IPS-20b (cell line): ENCODE measurements at regions not wholly inside any gene's neighbourhood (a gene's known extent, or its start where the extent isn't known, plus 50 kb on each side); places are given as distances from the start of the nearest gene placed in this dataset.
"Not testable (repeated sequence)": the region's sequence is repeated elsewhere in the genome, so short reads cannot be mapped to it uniquely, and the experiment has no call there.

ENCODE experiments used
- H3K27ac ChIP-seq: one replicate; pipeline ENCODE4 v1.5.1; 2013; ENCODE audit warnings: low read length
- H3K27me3 ChIP-seq: 2 replicates; pipeline ENCODE4 v1.6.1; 2013; ENCODE audit warnings: mild to moderate bottlenecking, low read length, inconsistent platforms; ENCODE audit not compliant: insufficient read depth
- H3K36me3 ChIP-seq: 2 replicates; pipeline ENCODE4 v1.6.1; 2013; ENCODE audit warnings: low read depth, mild to moderate bottlenecking, inconsistent platforms, low read length, moderate library complexity; ENCODE audit not compliant: insufficient read depth
- H3K4me1 ChIP-seq: 2 replicates; pipeline ENCODE4 v1.6.1; 2013; ENCODE audit warnings: mild to moderate bottlenecking, control low read depth, inconsistent platforms, low read length, moderate library complexity; ENCODE audit not compliant: insufficient read depth
- H3K4me3 ChIP-seq: 2 replicates; pipeline ENCODE4 v1.5.1; 2013; ENCODE audit warnings: mild to moderate bottlenecking, low read length, inconsistent platforms
- H3K9ac ChIP-seq: 2 replicates; pipeline ENCODE4 v1.6.1; 2013; ENCODE audit warnings: low read depth, mild to moderate bottlenecking, inconsistent platforms, low read length, moderate library complexity
- H3K9me3 ChIP-seq: 2 replicates; pipeline ENCODE4 v1.6.1; 2013; ENCODE audit warnings: mild to moderate bottlenecking, low read depth, low read length, inconsistent platforms; ENCODE audit not compliant: insufficient read depth

- Histone ChIP-seq H3K4me3 (no peak overlapping the region), H3K9ac (no peak overlapping the region), H3K4me1 (peaks cover 14% of the 10 kb centered on the region; the same call in 1 of the 2 replicates), H3K27ac (no peak overlapping the region), H3K36me3 (no peaks in the 10 kb centered on the region), H3K27me3 (no peaks in the 10 kb centered on the region), H3K9me3 (peaks cover 10% of the 10 kb centered on the region; the same call in 1 of the 2 replicates)
Measured at GRCh38 chr3:102691507-102691906, 256.7 kb downstream of the ZPLD1 start.

GRCh38 chr3:102699104-102699818 lies 264.4 kb downstream of the ZPLD1 start:
- Histone ChIP-seq H3K36me3 (no peaks in the 10 kb centered on the region), H3K9ac (no peak overlapping the region)

DNA sequence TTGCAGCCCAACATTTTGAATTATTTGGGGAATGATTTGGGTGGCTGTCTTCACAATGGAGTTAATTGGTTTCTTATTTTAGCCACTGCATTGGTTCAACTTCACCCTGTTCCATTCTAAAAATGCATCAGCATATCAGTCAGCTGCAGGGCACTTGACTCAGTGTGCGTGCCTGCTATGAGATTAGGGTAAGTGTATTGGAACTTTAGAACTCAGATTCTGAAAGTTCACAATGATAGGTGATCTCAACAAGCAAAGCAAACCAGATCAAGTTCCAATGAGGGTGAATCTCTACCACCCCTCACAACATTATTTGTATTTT lies 265.0 kb downstream of the ZPLD1 start:
- Histone ChIP-seq H3K9ac (no peak overlapping the region), H3K27ac (no peak overlapping the region), H3K27me3 (no peaks in the 10 kb centered on the region), H3K9me3 (no peaks in the 10 kb centered on the region; the same call in 1 of the 2 replicates), H3K4me3 (no peak overlapping the region), H3K36me3 (no peaks in the 10 kb centered on the region), H3K4me1 (no peaks in the 10 kb centered on the region)

More at GRCh38 chr3:102699104-102699818, 264.4 kb downstream of the ZPLD1 start:
- H3K27ac ChIP-seq: no peak overlapping the region
- no peak overlapping the region for H3K4me3 ChIP-seq
- no peaks in the 10 kb centered on the region for H3K27me3 ChIP-seq
- no peaks in the 10 kb centered on the region; the same call in 1 of the 2 replicates for H3K9me3 ChIP-seq
- no peaks in the 10 kb centered on the region for H3K4me1 ChIP-seq

DNA sequence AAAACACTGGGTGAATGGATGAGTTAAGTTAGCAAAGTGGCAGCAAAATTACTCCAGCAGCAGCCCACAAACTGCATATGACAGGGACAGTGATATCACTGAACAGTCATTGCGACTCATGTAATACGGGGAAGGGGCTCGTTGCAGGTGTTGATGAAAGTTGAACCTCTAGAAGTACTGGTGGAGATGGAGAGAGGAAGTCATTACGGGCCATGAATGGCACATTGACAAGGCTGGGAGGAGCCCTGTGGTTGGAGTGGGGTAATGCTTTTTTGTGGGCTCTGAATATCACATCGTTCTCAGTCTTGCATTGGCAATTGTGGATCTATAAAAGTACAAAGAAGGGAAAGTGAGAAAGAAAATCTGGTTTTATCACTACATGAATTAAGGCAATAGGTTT lies 278.1 kb downstream of the ZPLD1 start:
- H3K36me3 ChIP-seq: no peaks in the 10 kb centered on the region
- no peak overlapping the region for H3K4me3 ChIP-seq
- H3K27me3 ChIP-seq: no peaks in the 10 kb centered on the region
- no peaks in the 10 kb centered on the region for H3K9me3 ChIP-seq
- H3K4me1 ChIP-seq: no peaks in the 10 kb centered on the region
- H3K9ac ChIP-seq: no peak overlapping the region
- H3K27ac ChIP-seq: no peak overlapping the region

- no peaks in the 10 kb centered on the region for H3K36me3 ChIP-seq
- no peak overlapping the region for H3K9ac ChIP-seq
- no peak overlapping the region for H3K4me3 ChIP-seq
- no peaks in the 10 kb centered on the region for H3K9me3 ChIP-seq
- no peaks in the 10 kb centered on the region for H3K4me1 ChIP-seq
- no peak overlapping the region for H3K27ac ChIP-seq
- no peaks in the 10 kb centered on the region for H3K27me3 ChIP-seq
Measured at GRCh38 chr3:102714567-102714966, 279.8 kb downstream of the ZPLD1 start.

GRCh38 chr3:102715030-102715697 lies 280.3 kb downstream of the ZPLD1 start:
- Histone ChIP-seq H3K36me3 (no peaks in the 10 kb centered on the region), H3K27ac (no peak overlapping the region), H3K27me3 (no peaks in the 10 kb centered on the region), H3K4me1 (no peaks in the 10 kb centered on the region), H3K4me3 (no peak overlapping the region), H3K9ac (no peak overlapping the region), H3K9me3 (no peaks in the 10 kb centered on the region)

- H3K4me1 ChIP-seq: no peaks in the 10 kb centered on the region
- H3K27ac ChIP-seq: no peak overlapping the region
- H3K4me3 ChIP-seq: no peak overlapping the region
- no peaks in the 10 kb centered on the region for H3K27me3 ChIP-seq
- H3K9me3 ChIP-seq: no peaks in the 10 kb centered on the region
- H3K9ac ChIP-seq: no peak overlapping the region
- H3K36me3 ChIP-seq: no peaks in the 10 kb centered on the region
Measured at GRCh38 chr3:102718651-102719050, 283.8 kb downstream of the ZPLD1 start.

GRCh38 chr3:102722317-102722716 lies 287.5 kb downstream of the ZPLD1 start:
- no peak overlapping the region for H3K27ac ChIP-seq
- H3K27me3 ChIP-seq: no peaks in the 10 kb centered on the region
- H3K4me3 ChIP-seq: no peak overlapping the region
- no peaks in the 10 kb centered on the region for H3K4me1 ChIP-seq
- H3K9me3 ChIP-seq: no peaks in the 10 kb centered on the region
- no peak overlapping the region for H3K9ac ChIP-seq
- no peaks in the 10 kb centered on the region for H3K36me3 ChIP-seq

GRCh38 chr3:102727340-102727739 lies 292.5 kb downstream of the ZPLD1 start:
- Histone ChIP-seq H3K4me1 (no peaks in the 10 kb centered on the region), H3K27ac (no peak overlapping the region), H3K27me3 (no peaks in the 10 kb centered on the region)

GRCh38 chr3:102732581-102732980 lies 297.8 kb downstream of the ZPLD1 start:
- not testable (repeated sequence) for H3K9me3 ChIP-seq, H3K36me3 ChIP-seq, H3K9ac ChIP-seq, H3K27me3 ChIP-seq, H3K4me3 ChIP-seq, H3K27ac ChIP-seq
- H3K4me1 ChIP-seq: peaks cover 13% of the 10 kb centered on the region; the same call in 1 of the 2 replicates

More at GRCh38 chr3:102727340-102727739, 292.5 kb downstream of the ZPLD1 start:
- Histone ChIP-seq H3K36me3 (no peaks in the 10 kb centered on the region), H3K4me3 (no peak overlapping the region), H3K9ac (no peak overlapping the region), H3K9me3 (no peaks in the 10 kb centered on the region)

DNA sequence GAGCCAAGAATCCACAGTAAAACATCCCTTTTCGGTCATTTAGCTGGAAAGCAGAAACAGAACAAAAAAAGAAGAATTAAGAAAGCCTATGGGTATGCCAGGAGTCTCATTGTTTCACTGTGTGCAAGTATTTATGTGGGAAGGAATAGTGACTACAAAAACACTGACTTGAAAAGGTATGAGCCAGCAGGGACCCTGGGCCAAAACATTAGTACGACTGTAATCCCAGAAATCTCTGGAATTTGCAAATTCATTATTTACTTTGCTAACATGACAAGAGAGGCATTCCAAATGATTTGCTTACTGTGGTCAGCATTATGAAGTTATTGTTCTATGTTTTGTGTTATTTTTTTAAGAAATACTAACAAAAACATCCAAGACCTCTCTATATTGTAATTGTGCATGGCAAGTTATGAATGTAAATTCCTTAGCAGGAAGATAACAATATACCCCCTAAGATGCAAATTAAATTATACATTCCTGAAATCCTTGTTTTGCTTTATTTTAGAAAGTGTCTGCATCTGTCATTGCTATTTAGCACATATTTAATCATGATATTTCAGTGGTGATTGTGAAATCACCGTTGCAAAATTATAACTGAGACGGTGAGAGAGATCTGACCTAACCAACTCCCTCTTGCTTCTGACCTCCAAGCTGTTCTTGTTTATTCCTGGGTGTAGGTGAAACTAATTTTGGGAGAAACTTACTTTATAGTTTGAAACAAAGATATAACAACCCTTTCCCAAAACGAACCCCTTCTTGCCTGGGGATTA lies 299.2 kb downstream of the ZPLD1 start:
- Histone ChIP-seq H3K9ac (no peak overlapping the region), H3K36me3 (no peaks in the 10 kb centered on the region), H3K27me3 (no peaks in the 10 kb centered on the region), H3K27ac (no peak overlapping the region), H3K4me1 (peaks cover 13% of the 10 kb centered on the region; the same call in 1 of the 2 replicates), H3K4me3 (no peak overlapping the region), H3K9me3 (no peaks in the 10 kb centered on the region)
